Uterus (tissue), 3 donors: ENCODE measurements at regions not wholly inside any gene's neighbourhood (a gene's known extent, or its start where the extent isn't known, plus 50 kb on each side); places are given as distances from the start of the nearest gene placed in this dataset.

Experiments
- DNase-seq, 2 donors: peaks; one replicate each; pipeline ENCODE4 v3.0.0-alpha.2; 2019 to 2020
- H3K27ac ChIP-seq, 2 donors: fragments of 200-600 bp; sonication (generic); 1 replicate in 1 of 2; 2 replicates in 1 of 2; pipeline ENCODE4 v1.5.1; 2016 to 2018
- H3K27me3 ChIP-seq, 2 donors: fragments of 200-600 bp; sonication (generic); one replicate each; pipeline ENCODE4 v1.5.1; 2018 to 2019; ENCODE audit warnings: control low read depth in 1 of 2
- H3K36me3 ChIP-seq, 2 donors: fragments of 200-600 bp; sonication (generic); one replicate each; pipeline ENCODE4 v1.5.1; 2019; ENCODE audit warnings: control low read depth in 1 of 2
- H3K4me1 ChIP-seq, 2 donors: fragments of 200-600 bp; sonication (generic); one replicate each; pipeline ENCODE4 v1.5.1; 2018 to 2019; ENCODE audit warnings: control low read depth in 1 of 2
- H3K4me3 ChIP-seq, 2 donors: fragments of 200-600 bp; sonication (generic); 1 replicate in 1 of 2; 2 replicates in 1 of 2; pipeline ENCODE4 v1.5.1; 2018 to 2019; ENCODE audit warnings: mild to moderate bottlenecking in 1 of 2
- H3K9me3 ChIP-seq, 2 donors: fragments of 200-600 bp; sonication (generic); one replicate each; pipeline ENCODE4 v1.5.1; 2019; ENCODE audit warnings: control low read depth in 1 of 2
- POLR2A ChIP-seq, 2 donors: fragments of 450-650 bp; IDR thresholded peaks; one replicate each; pipeline ENCODE4 v1.6.1; 2016; ENCODE audit warnings: antibody characterized with exemption in 2 of 2, mild to moderate bottlenecking in 1 of 2, moderate library complexity in 1 of 2
- intact Hi-C: fragments of 100-400 bp; cut with DNase I; formaldehyde crosslinking; loops from one replicate; pipeline ENCODE4 v1.15.1; 2023; ENCODE audit warnings: low total_unique reads
- TF ChIP-seq, protein P1 (sequence below), 4 experiments: fragments of 200-600 bp in 2 of 4; fragments of 450-650 bp in 2 of 4; sonication (generic) in 2 of 4; IDR thresholded peaks; one replicate each; pipeline ENCODE4 v1.5.1; 2016 to 2019; ENCODE audit warnings: antibody characterized with exemption in 4 of 4, mild to moderate bottlenecking in 2 of 4, moderate library complexity in 1 of 4
- donor health status: DM: yes; HTN: yes; CAD: no.

DNA sequence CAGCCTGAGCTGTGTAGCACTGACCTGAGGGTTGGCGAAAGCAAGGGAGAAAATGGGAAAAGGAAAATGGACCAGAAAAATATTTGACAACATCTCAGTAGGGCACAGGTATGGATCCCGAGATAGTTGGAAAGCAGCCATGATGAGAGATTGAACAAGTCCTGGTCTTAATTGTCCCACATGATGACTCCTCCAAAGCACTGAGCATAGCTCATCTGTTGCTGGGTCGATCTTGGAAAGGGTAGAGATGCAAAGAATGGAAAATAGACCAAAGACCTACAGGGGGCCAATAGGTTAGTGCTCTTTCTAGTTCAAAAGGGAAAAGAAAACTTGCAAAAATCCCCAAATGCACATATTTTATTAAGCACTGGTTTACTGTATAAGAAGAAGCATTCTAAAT is 251.9 kb downstream of the SEC23A start:
- intact Hi-C loops, result no loop called here
- H3K27me3 ChIP-seq, result no peaks in the 10 kb centered on the region
- H3K9me3 ChIP-seq, result no peaks in the 10 kb centered on the region
- H3K4me1 ChIP-seq, result no peaks in the 10 kb centered on the region
- H3K36me3 ChIP-seq, result no peaks in the 10 kb centered on the region
- no peak for TF ChIP-seq POLR2A (IDR thresholded peaks at IDR 0.05)
- TF ChIP-seq, protein P1, sequence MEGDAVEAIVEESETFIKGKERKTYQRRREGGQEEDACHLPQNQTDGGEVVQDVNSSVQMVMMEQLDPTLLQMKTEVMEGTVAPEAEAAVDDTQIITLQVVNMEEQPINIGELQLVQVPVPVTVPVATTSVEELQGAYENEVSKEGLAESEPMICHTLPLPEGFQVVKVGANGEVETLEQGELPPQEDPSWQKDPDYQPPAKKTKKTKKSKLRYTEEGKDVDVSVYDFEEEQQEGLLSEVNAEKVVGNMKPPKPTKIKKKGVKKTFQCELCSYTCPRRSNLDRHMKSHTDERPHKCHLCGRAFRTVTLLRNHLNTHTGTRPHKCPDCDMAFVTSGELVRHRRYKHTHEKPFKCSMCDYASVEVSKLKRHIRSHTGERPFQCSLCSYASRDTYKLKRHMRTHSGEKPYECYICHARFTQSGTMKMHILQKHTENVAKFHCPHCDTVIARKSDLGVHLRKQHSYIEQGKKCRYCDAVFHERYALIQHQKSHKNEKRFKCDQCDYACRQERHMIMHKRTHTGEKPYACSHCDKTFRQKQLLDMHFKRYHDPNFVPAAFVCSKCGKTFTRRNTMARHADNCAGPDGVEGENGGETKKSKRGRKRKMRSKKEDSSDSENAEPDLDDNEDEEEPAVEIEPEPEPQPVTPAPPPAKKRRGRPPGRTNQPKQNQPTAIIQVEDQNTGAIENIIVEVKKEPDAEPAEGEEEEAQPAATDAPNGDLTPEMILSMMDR (IDR thresholded peaks at IDR 0.05), result no peak
- no peak for DNase-seq
- H3K4me3 ChIP-seq, result no peak overlapping the region
- H3K27ac ChIP-seq, result no peak overlapping the region

DNA sequence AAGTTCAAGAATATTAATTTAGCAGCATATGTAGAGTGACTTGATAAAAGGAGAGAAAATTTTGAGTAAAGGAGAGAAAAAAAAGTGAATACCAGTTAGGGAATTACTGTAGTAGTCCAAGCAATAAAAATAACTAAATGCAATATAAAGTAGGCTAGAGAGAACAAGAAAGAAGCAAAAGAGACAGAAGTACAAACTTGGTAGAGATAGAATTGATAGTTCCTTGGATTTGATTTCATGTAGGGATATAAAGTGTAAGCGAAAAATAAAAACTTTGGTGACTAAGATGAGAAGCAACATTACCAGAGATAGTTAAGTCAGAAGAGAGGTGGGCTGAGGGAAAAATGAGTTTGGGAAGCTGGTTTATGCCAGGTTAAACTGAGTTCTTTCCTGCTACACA is 252.4 kb downstream of the SEC23A start:
- Histone ChIP-seq H3K36me3 (no peaks in the 10 kb centered on the region), H3K27ac (no peak overlapping the region), H3K4me1 (no peaks in the 10 kb centered on the region), H3K4me3 (no peak overlapping the region), H3K27me3 (no peaks in the 10 kb centered on the region), H3K9me3 (no peaks in the 10 kb centered on the region)
- DNase-seq, result no peak
- intact Hi-C loops, result no loop called here
- TF ChIP-seq POLR2A (IDR thresholded peaks at IDR 0.05), result no peak
- TF ChIP-seq, protein P1 (IDR thresholded peaks at IDR 0.05), result no peak

DNA sequence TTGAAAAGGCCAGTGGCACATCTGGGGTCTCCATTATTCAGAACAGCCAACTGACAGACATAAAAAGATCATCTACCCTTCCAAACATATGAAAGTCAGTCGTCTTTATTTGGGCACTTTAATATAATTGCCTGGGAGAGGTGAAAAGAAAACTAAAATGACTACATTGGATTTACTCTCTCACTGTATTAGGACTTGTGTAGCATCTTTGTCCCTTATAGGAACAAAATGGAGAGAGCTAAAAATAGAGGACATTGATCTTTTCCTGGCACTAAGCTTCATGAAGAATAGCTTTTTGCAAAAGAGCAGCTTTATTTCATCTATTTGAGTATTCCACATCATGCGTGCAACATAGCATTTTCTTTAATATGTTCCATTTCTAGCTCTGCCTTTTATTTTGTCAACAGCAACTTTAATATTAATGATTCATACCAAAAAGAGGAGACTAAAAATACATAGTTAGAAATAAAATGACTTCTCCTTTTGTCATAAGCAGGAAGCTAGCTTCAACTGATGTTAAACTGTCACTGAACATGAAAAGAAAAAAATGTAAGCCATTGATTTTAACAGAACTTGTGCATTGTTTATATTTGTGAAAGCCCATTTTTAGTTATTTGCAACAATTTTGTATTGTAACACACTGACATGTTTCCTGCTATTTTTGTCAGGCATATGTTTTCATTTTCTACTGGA is 254.6 kb downstream of the SEC23A start:
- DNase-seq, result no peak
- H3K4me1 ChIP-seq, result no peaks in the 10 kb centered on the region
- TF ChIP-seq, protein P1 (IDR thresholded peaks at IDR 0.05), result no peak
- TF ChIP-seq POLR2A (IDR thresholded peaks at IDR 0.05), result no peak
- H3K4me3 ChIP-seq, result no peak overlapping the region
- no peaks in the 10 kb centered on the region for H3K27me3 ChIP-seq
- H3K27ac ChIP-seq, result no peak overlapping the region
- intact Hi-C loops, result no loop called here
- no peaks in the 10 kb centered on the region for H3K9me3 ChIP-seq
- H3K36me3 ChIP-seq, result no peaks in the 10 kb centered on the region

DNA sequence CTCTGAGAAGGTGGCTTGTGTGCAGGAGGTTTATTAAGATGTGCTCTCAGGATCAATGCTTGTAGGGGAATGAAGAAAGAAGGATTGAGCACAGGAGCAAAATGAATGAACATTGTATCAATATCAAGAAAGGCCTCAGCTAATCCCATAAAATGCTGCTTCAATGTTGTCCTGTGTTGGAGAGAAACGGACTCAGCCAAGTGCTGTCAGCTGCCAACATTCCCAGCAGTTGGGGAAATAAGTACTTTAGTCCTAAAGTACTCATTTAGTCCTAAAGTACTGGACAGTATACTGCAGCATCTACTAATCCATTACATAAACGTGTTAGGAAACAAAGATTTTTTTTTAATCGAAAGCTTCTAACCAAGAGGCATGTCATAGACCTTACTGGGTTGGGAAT is 255.9 kb downstream of the SEC23A start:
- no peak for DNase-seq
- intact Hi-C loops, result no loop called here
- Histone ChIP-seq H3K27me3 (no peaks in the 10 kb centered on the region), H3K4me3 (no peak overlapping the region), H3K4me1 (no peaks in the 10 kb centered on the region), H3K9me3 (no peaks in the 10 kb centered on the region), H3K36me3 (no peaks in the 10 kb centered on the region), H3K27ac (no peak overlapping the region)
- TF ChIP-seq POLR2A (IDR thresholded peaks at IDR 0.05), result no peak
- TF ChIP-seq, protein P1 (IDR thresholded peaks at IDR 0.05), result no peak

DNA sequence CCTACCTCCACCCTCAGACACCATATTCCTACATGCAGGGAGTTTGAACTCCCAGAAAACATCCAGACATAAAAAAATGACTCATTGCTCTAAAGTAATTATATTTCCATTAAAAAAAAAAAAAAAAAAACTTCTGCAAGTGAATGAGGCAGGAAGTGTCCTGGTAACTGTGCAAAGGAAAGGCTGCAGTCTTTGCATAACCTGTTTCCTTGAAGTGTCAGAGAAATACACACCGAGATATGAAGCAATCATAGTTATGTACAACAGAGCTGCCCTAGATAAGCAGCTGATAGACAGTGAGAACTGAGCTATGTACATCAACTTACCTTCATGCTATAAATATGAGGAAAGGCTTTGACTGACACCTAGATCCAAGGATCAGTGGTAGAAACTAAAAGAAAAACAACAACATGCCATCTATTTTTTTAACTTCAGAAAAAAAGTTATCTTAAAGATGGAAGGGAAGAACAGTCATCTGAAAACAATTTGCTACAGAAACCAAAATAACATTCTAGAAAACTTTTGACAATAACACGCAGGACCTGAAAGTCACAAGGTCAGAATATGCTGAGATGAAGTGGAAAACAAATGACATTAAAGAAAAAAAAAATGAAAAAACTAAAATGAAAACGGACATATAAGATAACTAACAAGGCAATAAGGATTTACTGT is 263.2 kb downstream of the SEC23A start:
- no peak overlapping the region for H3K4me3 ChIP-seq
- H3K9me3 ChIP-seq, result no peaks in the 10 kb centered on the region
- TF ChIP-seq, protein P1 (IDR thresholded peaks at IDR 0.05), result no peak
- TF ChIP-seq POLR2A (IDR thresholded peaks at IDR 0.05), result no peak
- no peaks in the 10 kb centered on the region for H3K27me3 ChIP-seq
- DNase-seq, result no peak
- intact Hi-C loops, result no loop called here
- H3K36me3 ChIP-seq, result no peaks in the 10 kb centered on the region
- H3K4me1 ChIP-seq, result no peaks in the 10 kb centered on the region
- H3K27ac ChIP-seq, result no peak overlapping the region
